K562 (cell line): ENCODE measurements at regions not wholly inside any gene's neighbourhood (a gene's known extent, or its start where the extent isn't known, plus 50 kb on each side); places are given as distances from the start of the nearest gene placed in this dataset.
A peak's percentile ranks its signal among the peaks of the same experiment; 100 is the strongest.

ENCODE experiments used
- ATAC-seq: fragments of 200-7000 bp; cut with Tn5 transposase; 3 replicates; pipeline ENCODE4 v1.9.1; 2020; ENCODE audit warnings: moderate library complexity
- BruUV-seq: library from RNA; stranded (reverse); fragments of 400-500 nt; replicated peaks from 2 replicates; lab custom pipeline; 2021; lab: Mats Ljungman, UMichigan
- CTCF ChIA-PET: fragments of 300-600 bp; formaldehyde crosslinking; extraction: SDS; loops from one replicate; lab custom pipeline; 2021; ENCODE audit warnings: low intra/inter-chr PET ratio; lab: Yijun Ruan, JAX
- POLR2A ChIA-PET: fragments of 300-600, 350-650 bp; sonication (Branson Sonifier 250); formaldehyde crosslinking; extraction: SDS; loops from one replicate; lab custom pipeline; 2021; ENCODE audit warnings: antibody characterized with exemption, inconsistent platforms; lab: Yijun Ruan, JAX
- DNase-seq, 4 experiments: peaks; one replicate each; pipeline versions ENCODE4 v3.0.0 to v3.0.0-alpha.2; 2011 to 2018; ENCODE audit warnings: low spot score in 3 of 4, mixed read lengths in 3 of 4; ENCODE audit errors: extremely low read depth in 1 of 4
- FAIRE-seq: peaks from 2 replicates; lab custom pipeline; 2011; peaks lifted over from hg19 to GRCh38; lab: Jason Lieb, UNC
- H2AFZ ChIP-seq: 2 replicates; pipeline ENCODE4 v1.6.0; 2011; ENCODE audit warnings: low read depth, low read length, control low read depth, inconsistent platforms
- H3K27ac ChIP-seq: fragments of 200-600 bp; 3 replicates; pipeline ENCODE4 v1.8.0; 2011; ENCODE audit warnings: low read depth, mild to moderate bottlenecking, control low read depth, inconsistent platforms, low read length, moderate library complexity, mixed read lengths; ENCODE audit errors: extremely low read depth
- H3K27me3 ChIP-seq, 2 experiments: fragments of 300-600 bp in 1 of 2; 2 replicates in 1 of 2; 3 replicates in 1 of 2; pipeline versions ENCODE4 v1.6.0 to v1.8.0; 2011; ENCODE audit warnings: inconsistent platforms in 2 of 2, low read length in 2 of 2, mild to moderate bottlenecking in 1 of 2, mixed read lengths in 1 of 2, moderate library complexity in 1 of 2; ENCODE audit not compliant: control insufficient read depth in 2 of 2, insufficient read depth in 2 of 2
- H3K36me3 ChIP-seq: fragments of 300-600 bp; 3 replicates; pipeline ENCODE4 v1.8.0; 2011; ENCODE audit warnings: mild to moderate bottlenecking, low read length, inconsistent platforms; ENCODE audit not compliant: control insufficient read depth, insufficient read depth
- H3K4me1 ChIP-seq, 2 experiments: fragments of 200-600 bp in 1 of 2; replicated peaks in 1 of 2; 2 replicates in 1 of 2; 3 replicates in 1 of 2; pipeline versions ENCODE4 v1.5.1 to v1.8.0; 2011; ENCODE audit warnings: inconsistent platforms in 2 of 2, low read length in 2 of 2, mild to moderate bottlenecking in 1 of 2, mixed read lengths in 1 of 2, moderate library complexity in 1 of 2; ENCODE audit not compliant: control insufficient read depth in 2 of 2, insufficient read depth in 2 of 2
- H3K4me2 ChIP-seq: 2 replicates; pipeline ENCODE4 v1.6.1; 2011; ENCODE audit warnings: low read length, control low read depth, inconsistent platforms, mixed read lengths; ENCODE audit not compliant: insufficient read depth
- H3K4me3 ChIP-seq: fragments of 200-600 bp; sonication (generic), shearing (Covaris generic); 2 replicates; pipeline ENCODE4 v1.5.1; 2016; ENCODE audit warnings: control low read depth, inconsistent platforms
- H3K79me2 ChIP-seq: fragments of 200-600 bp; 3 replicates; pipeline ENCODE4 v1.8.0; 2011; ENCODE audit warnings: low read length, inconsistent platforms; ENCODE audit not compliant: control insufficient read depth, insufficient read depth
- H3K9ac ChIP-seq, 2 experiments: 2 replicates each; pipeline versions ENCODE4 v1.6.0 to v1.6.1; 2011; ENCODE audit warnings: low read depth in 2 of 2, low read length in 2 of 2, control low read depth in 1 of 2, inconsistent platforms in 1 of 2, mild to moderate bottlenecking in 1 of 2, mixed read lengths in 1 of 2; ENCODE audit not compliant: insufficient read depth in 1 of 2
- H3K9me1 ChIP-seq: one replicate; pipeline ENCODE4 v1.6.0; 2011; ENCODE audit warnings: inconsistent platforms, mild to moderate bottlenecking, low read length, moderate library complexity; ENCODE audit not compliant: control insufficient read depth, insufficient read depth
- H3K9me3 ChIP-seq: replicated peaks from 2 replicates; pipeline ENCODE4 v1.5.1; 2011; ENCODE audit warnings: low read depth, low read length, inconsistent platforms; ENCODE audit not compliant: control insufficient read depth, insufficient read depth
- H4K20me1 ChIP-seq: replicated peaks from 2 replicates; pipeline ENCODE4 v1.6.1; 2011; ENCODE audit warnings: low read length, inconsistent platforms, mixed read lengths; ENCODE audit not compliant: control insufficient read depth, insufficient read depth
- ATF3 ChIP-seq, 2 experiments: fragments of 450-650 bp in 1 of 2; sonication (generic) in 1 of 2; formaldehyde crosslinking in 1 of 2; IDR thresholded peaks in 1 of 2; conservative IDR thresholded peaks in 1 of 2; 2 replicates each; pipeline versions ENCODE4 v1.6.1 to v1.8.1; 2016 to 2023; ENCODE audit warnings: mild to moderate bottlenecking in 2 of 2, moderate library complexity in 2 of 2, inconsistent platforms in 1 of 2, missing genetic modification reagents in 1 of 2
- CREB1 ChIP-seq, 2 experiments: sonication (generic) in 1 of 2; formaldehyde crosslinking in 1 of 2; IDR thresholded peaks; 2 replicates each; pipeline versions ENCODE4 v1.6.1 to v1.8.0; 2012 to 2022; ENCODE audit warnings: inconsistent platforms in 1 of 2, mild to moderate bottlenecking in 1 of 2, missing genetic modification reagents in 1 of 2, moderate library complexity in 1 of 2
- CREM ChIP-seq: IDR thresholded peaks from 2 replicates; pipeline ENCODE4 v1.6.1; 2014; ENCODE audit warnings: antibody characterized with exemption, low read depth
- GTF2A2 ChIP-seq: IDR thresholded peaks from 2 replicates; pipeline ENCODE4 v1.6.1; 2016; ENCODE audit warnings: mild to moderate bottlenecking, missing genetic modification characterization, missing compliant biosample characterization
- JUN ChIP-seq, 2 experiments: sonication (generic) in 1 of 2; formaldehyde crosslinking in 1 of 2; IDR thresholded peaks; 2 replicates each; pipeline versions ENCODE4 v1.6.1 to v1.8.0; 2012 to 2022; ENCODE audit warnings: borderline replicate concordance in 2 of 2, mild to moderate bottlenecking in 2 of 2, improper control_type of control experiment in 1 of 2, low read depth in 1 of 2, low read length in 1 of 2, missing genetic modification reagents in 1 of 2
- MAFF ChIP-seq: IDR thresholded peaks from 2 replicates; pipeline ENCODE4 v1.6.1; 2012; ENCODE audit warnings: low read length, improper control_type of control experiment
- NR1H2 ChIP-seq: sonication (generic); formaldehyde crosslinking; IDR thresholded peaks from 2 replicates; pipeline ENCODE4 v1.4.0; 2020; ENCODE audit warnings: mild to moderate bottlenecking, missing genetic modification reagents
- PURB ChIP-seq: sonication (generic); formaldehyde crosslinking; IDR thresholded peaks from 2 replicates; pipeline ENCODE4 v1.9.0; 2021; ENCODE audit warnings: low read depth, mild to moderate bottlenecking, missing genetic modification reagents
- WGBS: fragments of 100-300 bp; shearing (Covaris generic); methylation state at CpG from one replicate; pipeline ENCODE4 v1.1.6; 2016; ENCODE audit warnings: low coverage, mixed read lengths; ENCODE audit not compliant: insufficient coverage; ENCODE audit errors: missing lambda C conversion rate; 5-methylcytosine and 5-hydroxymethylcytosine counted together
- in situ Hi-C: fragments of 300-500 bp; cut with MboI; formaldehyde crosslinking; loops from 4 replicates; pipeline ENCODE4 v1.15.0; 2018; ENCODE audit warnings: inconsistent platforms, mixed read lengths
- intact Hi-C: fragments of 100-400 bp; cut with micrococcal nuclease; formaldehyde crosslinking; loops from 2 replicates; pipeline ENCODE4 v1.14.2; 2022

- peak; percentile 69; the same call in 1 of the 2 replicates for TF ChIP-seq CREB1 (IDR thresholded peaks at IDR 0.05)
- TF ChIP-seq CREB1 (CRISPR knock-in tag; IDR thresholded peaks at IDR 0.05): no peak
- TF ChIP-seq JUN (IDR thresholded peaks at IDR 0.05; ENCODE audit: borderline replicate concordance, low read depth, low read length): 0 out of 2 replicates have a peak, but pooled peaks have one; percentile 23
- TF ChIP-seq JUN (CRISPR knock-in tag; IDR thresholded peaks at IDR 0.05; ENCODE audit: borderline replicate concordance): no peak
- TF ChIP-seq GTF2A2 (tag): no peak
- peak; percentile 73 for TF ChIP-seq CREM
- peak; percentile 52 for TF ChIP-seq ATF3 (IDR thresholded peaks at IDR 0.05)
- no peak for TF ChIP-seq ATF3 (CRISPR knock-in tag; conservative IDR thresholded peaks at IDR 0.05)
- no peak for TF ChIP-seq PURB (CRISPR knock-in tag)
- no peak for TF ChIP-seq MAFF
- TF ChIP-seq NR1H2 (CRISPR knock-in tag): no peak
- 5% methylated on average over 12 of the region's 22 CpGs for WGBS
- POLR2A ChIA-PET: interaction anchor here (0.7 kb wide), 1 partner anchor 272 kb away, joined by 6 read pairs; no protein-coding TSS in a partner anchor
- FAIRE-seq (no peak), ATAC-seq (no peak), DNase-seq (no peak)
- BruUV-seq: no TSS peak
- no peak overlapping the region for H3K4me2 ChIP-seq
- intact Hi-C loops (no loop called here), in situ Hi-C loops (no loop called here)
- no peaks in the 10 kb centered on the region for H3K36me3 ChIP-seq
- H3K79me2 ChIP-seq: no peaks in the 10 kb centered on the region
- no peak overlapping the region for H2AFZ ChIP-seq
- H3K27ac ChIP-seq: no peak overlapping the region
- peaks cover 0 to 11% of the 10 kb centered on the region in 2 experiments; a peak in 1 of 5 replicates for H3K4me1 ChIP-seq
- H3K9me1 ChIP-seq: no peaks in the 10 kb centered on the region
- H3K9ac ChIP-seq: no peak overlapping the region
- H3K4me3 ChIP-seq: no peak overlapping the region
- H4K20me1 ChIP-seq: no peaks in the 10 kb centered on the region; the same call in 1 of the 2 replicates
- peaks cover 30 to 69% of the 10 kb centered on the region in 2 experiments for H3K27me3 ChIP-seq
- no peaks in the 10 kb centered on the region for H3K9me3 ChIP-seq
- CTCF ChIA-PET: no interaction called here
Observed at GRCh38 chr5:1950708-1951103, 68.0 kb upstream of the IRX4 start.
